Stimulated activated CD4-positive, alpha-beta T cell treated with anti-CD3 and anti-CD28 coated beads, TNF-alpha, amount 100 ng/mL, for 48 hours (primary cell): ENCODE measurements at regions not wholly inside any gene's neighbourhood (a gene's known extent, or its start where the extent isn't known, plus 50 kb on each side); places are given as distances from the start of the nearest gene placed in this dataset.
"Not testable (repeated sequence)": the region's sequence is repeated elsewhere in the genome, so short reads cannot be mapped to it uniquely, and the experiment has no call there.

Experiments used
- DNase-seq, 3 donors: peaks; one replicate each; pipeline ENCODE4 v3.0.0-alpha.2; 2020; ENCODE audit warnings: low read depth in 3 of 3

DNA sequence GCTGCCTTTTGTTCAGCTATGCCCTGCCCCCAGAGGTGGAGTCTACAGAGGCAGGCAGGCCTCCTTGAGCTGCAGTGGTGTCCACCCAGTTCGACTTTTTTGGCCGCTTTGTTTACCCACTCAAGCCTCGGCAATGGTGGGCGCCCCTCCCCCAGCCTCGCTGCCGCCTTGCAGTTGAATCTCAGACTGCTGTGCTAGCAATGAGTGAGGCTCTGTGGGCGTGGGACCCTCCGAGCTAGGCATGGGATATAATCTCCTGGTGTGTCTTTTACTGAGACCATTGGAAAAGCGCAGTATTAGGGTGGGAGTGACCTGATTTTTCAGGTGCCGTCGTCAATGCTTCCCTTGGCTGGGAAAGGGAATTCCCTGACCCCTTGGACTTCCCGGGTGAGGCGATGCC lies 279.3 kb downstream of the PTH2R start:
- not testable (repeated sequence) for DNase-seq

- no peak for DNase-seq
These were observed 280.1 kb downstream of the PTH2R start for GRCh38 chr2:208686665-208687064.

GRCh38 chr2:208687720-208688119 lies 281.1 kb downstream of the PTH2R start:
- DNase-seq, result not testable (repeated sequence)

- no peak for DNase-seq
These were observed 291.5 kb downstream of the PTH2R start for GRCh38 chr2:208698114-208698513.

DNA sequence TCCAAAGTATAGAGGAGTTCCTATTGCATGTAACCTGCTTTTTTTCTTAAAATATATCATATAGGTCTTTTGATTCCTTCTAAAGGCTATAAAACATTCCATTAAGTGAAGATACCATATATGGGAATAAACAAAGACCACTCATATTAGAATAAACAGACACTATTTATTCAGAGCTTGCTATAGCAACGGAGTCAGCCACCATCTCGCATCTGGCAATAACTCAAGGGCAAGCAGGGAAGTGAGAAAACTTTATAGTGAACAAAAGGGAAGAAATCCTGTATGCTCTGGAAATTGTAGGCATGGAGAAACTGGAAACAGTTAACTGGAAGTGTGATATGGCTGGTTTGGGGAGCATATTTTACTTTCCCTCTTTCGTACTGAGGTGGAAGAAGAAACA lies 301.9 kb downstream of the PTH2R start:
- no peak for DNase-seq

GRCh38 chr2:208711598-208711997 lies 305.0 kb downstream of the PTH2R start:
- DNase-seq, result no peak

DNA sequence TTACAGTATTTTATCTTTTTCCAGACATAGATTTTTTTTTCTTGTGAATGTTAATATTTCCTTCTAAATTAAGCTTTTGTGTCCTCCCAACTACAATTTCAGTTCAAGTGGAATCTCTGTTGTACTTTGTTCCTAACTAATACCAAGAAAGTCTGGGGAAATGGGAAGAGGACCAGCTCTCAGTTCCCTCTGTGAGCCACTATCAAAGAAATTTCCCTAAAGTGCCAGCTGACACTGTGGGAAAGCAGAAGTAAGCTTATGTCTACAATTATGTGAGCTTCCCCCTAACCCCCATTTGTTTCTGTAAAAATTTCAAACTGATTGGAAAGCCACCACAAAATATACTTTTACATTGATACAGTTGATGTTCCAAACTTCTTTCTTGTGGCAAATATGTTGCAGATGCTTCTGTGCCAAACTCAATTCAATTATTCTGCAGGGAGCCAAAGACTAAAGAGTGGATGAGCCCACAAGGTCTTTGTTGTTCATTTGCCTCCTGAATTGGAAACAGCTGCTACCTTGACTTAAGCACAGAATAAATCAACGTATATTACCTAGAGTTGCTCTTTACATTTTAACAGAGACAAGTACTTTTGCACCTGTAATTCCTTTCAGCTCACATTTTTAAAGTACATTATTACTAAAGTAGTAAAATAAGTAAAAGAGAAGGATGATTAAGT lies 306.6 kb downstream of the PTH2R start:
- DNase-seq, result no peak

- no peak for DNase-seq
These were observed 312.2 kb downstream of the PTH2R start for GRCh38 chr2:208718828-208719227.

DNA sequence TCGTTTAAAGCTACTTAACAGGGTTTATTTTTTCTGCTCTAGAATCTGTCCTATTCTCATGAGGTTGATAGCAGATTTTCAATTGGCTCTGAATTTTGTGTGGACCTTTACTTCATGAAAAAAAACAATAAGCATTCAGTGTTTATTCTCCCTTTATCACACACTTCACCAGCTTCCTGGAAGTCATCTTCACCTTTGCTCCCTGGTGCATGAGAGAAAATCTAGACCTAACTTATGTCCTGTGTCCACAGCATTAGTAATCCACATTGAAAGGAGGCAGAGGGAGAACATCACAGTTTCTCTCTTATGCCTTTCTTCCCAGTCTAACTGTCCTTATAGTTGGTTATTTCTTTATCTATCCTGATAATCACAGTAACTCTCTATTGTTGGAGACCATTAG lies 316.1 kb downstream of the PTH2R start:
- no peak for DNase-seq

GRCh38 chr2:208725280-208725679 lies 318.7 kb downstream of the PTH2R start:
- DNase-seq, result no peak

- DNase-seq, result no peak
These were observed 319.6 kb downstream of the PTH2R start for GRCh38 chr2:208726242-208726641.

DNA sequence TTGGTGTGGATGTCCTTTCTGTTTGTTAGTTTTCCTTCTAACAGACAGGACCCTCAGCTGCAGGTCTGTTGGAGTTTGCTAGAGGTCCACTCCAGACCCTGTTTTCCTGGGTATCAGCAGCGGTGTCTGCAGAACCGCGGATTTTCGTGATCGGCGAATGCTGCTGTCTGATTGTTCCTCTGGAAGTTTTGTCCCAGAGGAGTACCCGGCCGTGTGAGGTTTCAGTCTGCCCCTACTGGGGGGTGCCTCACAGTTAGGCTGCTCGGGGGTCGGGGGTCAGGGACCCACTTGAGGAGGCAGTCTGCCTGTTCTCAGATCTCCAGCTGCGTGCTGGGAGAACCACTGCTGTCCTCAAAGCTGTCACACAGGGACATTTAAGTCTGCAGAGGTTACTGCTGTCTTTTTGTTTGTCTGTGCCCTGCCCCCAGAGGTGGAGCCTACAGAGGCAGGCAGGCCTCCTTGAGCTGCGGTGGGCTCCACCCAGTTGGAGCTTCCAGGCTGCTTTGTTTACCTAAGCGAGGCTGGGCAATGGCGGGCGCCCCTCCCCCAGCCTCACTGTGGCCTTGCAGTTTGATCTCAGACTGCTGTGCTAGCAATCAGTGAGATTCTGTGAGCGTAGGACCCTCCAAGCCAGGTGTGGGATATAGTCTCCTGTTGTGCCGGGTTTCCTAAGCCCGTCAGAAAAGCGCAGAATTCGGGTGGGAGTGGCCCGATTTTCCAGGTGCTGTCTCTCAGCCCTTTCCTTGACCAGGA lies 345.2 kb downstream of the PTH2R start:
- DNase-seq, result not testable (repeated sequence)

GRCh38 chr2:208757364-208757763 lies 350.8 kb downstream of the PTH2R start:
- no peak for DNase-seq

GRCh38 chr2:208773074-208773473 lies 366.5 kb downstream of the PTH2R start:
- not testable (repeated sequence) for DNase-seq

DNA sequence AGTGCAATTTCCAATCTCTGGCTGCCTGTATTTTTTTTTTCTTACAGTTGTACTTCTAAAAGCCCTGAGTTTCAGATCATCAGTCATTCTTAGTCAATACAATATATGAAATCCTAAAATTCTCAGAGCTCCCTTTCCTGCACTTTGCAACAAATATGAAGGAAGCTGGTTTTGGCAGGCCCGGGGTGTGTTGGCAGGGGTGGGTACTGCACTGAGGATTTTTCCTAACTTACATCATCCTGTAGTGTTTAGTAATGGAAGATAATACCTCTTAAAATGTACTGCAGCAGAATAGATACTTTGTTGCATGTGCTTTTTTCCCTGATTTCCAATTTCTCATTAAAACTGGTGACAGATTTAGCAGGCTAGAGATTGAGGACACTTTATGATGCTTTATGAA lies 374.6 kb downstream of the PTH2R start:
- DNase-seq, result no peak

- DNase-seq, result no peak
These were observed 375.5 kb downstream of the PTH2R start for GRCh38 chr2:208782097-208782496.

- no peak for DNase-seq
These were observed 376.6 kb downstream of the PTH2R start for GRCh38 chr2:208783184-208783583.

DNA sequence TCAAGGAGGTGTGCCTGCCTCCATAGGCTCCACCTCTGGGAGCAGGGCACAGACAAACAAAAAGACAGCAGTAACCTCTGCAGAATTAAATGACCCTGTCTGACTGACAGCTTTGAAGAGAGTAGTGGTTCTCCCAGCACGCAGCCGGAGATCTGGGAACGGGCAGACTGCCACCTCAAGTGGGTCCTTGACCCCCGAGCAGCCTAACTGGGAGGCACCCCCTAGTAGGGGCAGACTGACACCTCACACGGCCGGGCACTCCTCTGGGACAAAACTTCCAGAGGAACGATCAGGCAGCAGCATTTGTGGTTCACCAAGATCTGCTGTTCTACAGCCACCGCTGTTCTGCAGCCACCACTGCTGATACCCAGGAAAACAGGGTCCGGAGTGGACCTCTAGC lies 378.2 kb downstream of the PTH2R start:
- not testable (repeated sequence) for DNase-seq

DNA sequence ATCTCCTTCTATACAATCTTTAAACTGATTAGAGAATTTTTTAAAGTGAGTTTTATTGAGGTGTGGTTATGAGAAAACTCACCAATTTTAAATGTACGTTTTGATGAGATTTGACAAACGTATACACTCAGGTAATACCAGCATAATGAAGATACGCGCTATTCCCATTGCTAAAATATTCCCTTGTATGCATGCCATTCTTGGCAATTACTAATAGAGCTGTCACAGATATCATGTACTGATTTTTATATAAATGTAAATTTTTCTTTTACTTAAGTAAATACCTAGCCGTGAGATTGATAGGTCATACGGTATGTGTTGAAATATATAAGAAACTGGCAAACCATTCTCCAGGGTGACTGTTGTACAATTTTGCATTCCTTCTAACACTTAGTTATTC lies 384.7 kb downstream of the PTH2R start:
- DNase-seq, result no peak

DNA sequence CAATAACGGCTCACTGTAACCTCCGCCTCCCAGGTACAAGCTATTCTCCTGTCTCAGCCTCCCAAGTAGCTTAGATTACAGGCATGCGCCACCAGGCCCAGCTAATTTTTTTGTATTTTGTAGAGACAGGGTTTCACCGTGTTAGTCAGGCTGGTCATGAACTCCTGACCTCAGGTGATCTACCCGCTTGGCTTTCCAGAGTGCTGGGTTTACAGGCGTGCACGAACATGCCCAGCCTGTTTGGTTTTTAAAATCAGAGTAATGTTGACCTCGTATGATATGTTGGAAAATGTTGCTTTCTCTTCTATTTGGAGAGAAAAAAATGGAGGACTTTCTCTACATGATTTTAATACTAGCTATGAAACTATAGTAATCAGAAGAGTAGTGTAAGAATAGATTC lies 386.2 kb downstream of the PTH2R start:
- no peak for DNase-seq

GRCh38 chr2:208793434-208793833 lies 386.8 kb downstream of the PTH2R start:
- DNase-seq, result no peak

- DNase-seq, result no peak
These were observed 387.8 kb downstream of the PTH2R start for GRCh38 chr2:208794288-208794975.

DNA sequence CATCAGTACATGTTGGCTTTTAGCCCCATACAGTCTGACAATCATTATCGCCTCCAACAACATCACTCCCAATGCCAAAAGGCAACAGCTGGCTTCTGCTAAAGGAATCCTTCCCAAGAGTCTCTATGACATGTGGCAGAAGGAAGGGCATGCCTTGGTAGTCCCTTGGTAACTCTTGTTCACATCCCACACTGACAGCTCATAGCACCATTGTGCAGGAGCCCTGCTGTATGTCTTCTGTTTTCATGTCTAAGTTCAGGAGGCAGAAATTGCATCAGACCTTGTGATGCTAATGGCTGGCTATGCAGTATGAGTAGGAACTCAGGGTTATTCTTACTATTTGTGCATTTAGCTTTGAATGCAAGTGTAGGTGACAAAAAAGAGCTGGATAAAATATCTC lies 392.1 kb downstream of the PTH2R start:
- no peak for DNase-seq
